Left renal pelvis (tissue), 4 donors: ENCODE measurements at regions not wholly inside any gene's neighbourhood (a gene's known extent, or its start where the extent isn't known, plus 50 kb on each side); places are given as distances from the start of the nearest gene placed in this dataset.
"Not testable (repeated sequence)": the region's sequence is repeated elsewhere in the genome, so short reads cannot be mapped to it uniquely, and the experiment has no call there.

ENCODE experiments used
- DNase-seq, 4 donors: peaks; one replicate each; pipeline ENCODE4 v3.0.0-alpha.2; 2013; ENCODE audit warnings: low read depth in 4 of 4, low spot score in 3 of 4

- no peak for DNase-seq
Observed at GRCh38 chr4:170248029-170248428, 158.3 kb upstream of the AADAT start.

DNA sequence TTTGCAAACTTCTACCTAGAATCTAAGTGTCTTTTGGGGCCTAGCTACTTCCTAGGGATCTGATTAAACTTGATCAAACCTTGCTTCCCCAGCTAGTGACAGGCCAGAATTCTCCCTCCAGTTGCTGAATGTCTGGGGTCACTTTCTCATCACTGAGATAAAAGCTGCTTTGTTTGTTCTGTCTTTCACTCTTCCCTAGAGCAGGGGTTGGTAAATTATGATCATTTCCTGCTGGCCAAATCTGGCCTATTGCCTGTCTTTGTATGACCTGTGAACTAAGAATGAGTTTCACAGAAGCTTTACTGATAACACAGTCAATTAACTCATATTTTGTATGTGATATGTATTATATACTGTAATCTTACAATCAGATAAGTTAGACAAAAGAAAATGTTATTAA, 157.8 kb upstream of the AADAT start:
- no peak for DNase-seq

DNA sequence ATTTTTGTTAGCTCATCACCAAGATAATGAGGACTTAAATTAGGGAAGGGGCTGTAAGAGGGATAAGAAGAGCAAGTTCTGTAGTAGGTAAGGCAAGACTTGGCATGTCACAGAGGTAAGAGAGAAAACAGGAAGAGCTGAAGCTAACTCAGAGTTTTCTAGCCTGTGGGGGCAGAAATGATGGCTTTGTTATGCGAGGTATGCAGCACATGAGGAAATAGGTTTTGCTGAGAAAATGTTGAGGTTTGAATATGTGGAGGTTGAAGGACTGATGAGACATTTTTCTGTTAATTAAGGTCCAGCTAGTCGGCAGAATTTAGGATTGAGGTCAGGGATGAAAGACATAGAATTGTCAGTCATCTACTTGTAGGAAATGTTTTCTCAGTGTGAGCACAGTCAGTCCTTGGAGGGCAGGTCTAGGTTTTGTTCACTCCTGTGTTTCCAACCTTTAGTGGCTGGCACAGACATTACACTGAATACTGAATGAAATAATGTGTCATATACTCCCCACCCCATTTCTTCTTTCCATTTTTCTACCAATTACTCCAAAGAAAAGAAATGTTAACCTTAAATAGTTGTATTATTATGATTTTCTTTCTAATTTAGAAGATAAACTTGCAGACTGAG, 154.0 kb upstream of the AADAT start:
- DNase-seq, result no peak

DNA sequence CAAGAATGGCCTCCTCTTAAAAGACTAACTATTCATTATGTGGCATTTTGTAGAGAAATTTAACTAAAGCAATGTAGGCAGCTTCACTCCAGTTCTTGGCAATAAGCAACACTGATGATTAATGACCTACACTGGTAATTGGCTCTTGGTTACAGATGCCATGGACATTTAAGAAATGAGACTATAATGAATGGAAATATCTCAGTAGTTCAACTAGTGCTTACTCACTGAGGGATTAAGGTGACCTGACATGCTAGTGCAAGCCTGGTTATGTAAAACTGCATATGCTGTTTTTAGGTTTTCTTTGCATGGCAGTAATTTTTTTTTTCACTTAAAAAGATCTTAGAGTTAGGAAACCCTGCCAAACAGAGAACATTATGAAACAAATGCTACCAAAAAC, 152.7 kb upstream of the AADAT start:
- DNase-seq, result no peak

GRCh38 chr4:170234800-170235199, 145.0 kb upstream of the AADAT start:
- no peak for DNase-seq

GRCh38 chr4:170231377-170231776, 141.6 kb upstream of the AADAT start:
- no peak for DNase-seq

- no peak for DNase-seq
Observed at GRCh38 chr4:170230242-170230641, 140.5 kb upstream of the AADAT start.

- peak in 3 of 4 donors; percentile 18 to 33 (median 24) for DNase-seq
Observed at GRCh38 chr4:170229006-170229405, 139.2 kb upstream of the AADAT start.

DNA sequence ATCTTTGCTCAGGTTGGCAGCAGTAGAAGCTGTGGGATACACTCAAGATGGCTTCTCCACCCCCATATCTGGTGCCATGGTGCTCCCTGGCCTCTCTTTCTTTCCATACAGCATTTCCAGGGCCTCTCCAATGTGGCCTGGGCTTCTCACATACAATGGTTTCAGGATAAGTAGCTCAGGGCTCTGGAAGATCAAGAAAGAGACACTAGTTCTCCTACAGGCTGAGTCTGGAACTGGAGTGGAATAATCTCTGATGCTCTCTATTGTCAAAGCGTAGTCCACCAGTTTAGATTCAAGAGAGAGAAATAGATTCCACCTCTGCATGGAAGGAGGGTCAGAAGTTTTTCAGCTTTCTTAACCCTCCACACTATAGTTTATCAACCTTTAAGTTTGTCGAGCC, 138.2 kb upstream of the AADAT start:
- DNase-seq, result no peak

DNA sequence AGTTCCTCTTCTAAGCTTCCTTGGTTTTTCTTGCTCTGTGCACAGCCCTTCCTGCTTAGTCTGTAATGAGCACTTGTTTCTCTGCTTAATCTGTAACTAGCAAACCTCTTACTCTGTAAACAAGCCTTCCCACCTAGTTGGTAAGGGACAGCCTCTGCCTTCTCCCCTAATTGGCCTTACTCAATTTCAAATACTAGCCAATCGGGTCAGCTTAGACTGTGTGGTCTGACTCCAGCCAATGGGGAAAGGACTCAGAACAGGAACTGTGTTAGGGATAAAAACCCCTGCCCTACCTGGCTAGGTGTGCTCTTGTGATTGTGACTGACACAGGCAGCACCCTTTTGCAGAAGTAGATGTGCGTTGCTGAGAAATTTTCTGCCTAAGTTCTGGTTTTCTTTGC, 136.5 kb upstream of the AADAT start:
- no peak for DNase-seq

DNA sequence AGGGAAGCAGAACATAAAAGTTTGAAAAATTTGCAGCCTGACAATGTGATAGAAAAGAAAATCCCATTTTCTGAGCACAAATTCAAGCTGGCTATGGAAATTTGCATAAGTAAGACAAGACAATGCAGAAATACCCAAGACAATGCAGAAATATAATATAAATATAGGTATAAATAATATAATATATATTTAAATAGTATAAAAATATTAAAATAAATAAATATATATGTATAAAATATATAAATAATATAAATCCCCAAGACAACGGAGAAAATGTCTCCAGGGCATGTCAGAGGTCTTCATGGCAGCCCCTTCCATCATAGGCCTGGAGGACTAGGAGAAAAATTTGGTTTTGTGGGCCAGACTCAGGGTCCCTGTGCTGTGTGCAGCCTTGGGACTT, 125.0 kb upstream of the AADAT start:
- DNase-seq, result no peak

DNA sequence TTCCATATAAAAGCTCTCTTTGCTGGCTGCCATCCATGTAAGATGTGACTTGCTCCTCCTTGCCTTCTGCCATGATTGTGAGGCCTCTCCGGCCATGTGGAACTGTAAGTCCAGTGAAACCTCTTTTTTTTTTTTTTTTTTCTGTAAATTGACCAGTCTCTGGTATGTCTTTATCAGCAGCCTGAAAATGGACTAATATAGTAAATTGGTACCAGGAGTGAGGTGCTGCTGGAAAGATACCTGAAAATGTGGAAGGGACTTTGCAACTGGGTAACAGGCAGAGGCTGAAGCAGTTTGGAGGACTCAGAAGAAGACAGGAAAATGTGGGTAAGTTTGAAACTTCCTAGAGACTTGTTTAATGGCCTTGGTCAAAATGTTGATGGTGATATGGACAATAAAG, 124.3 kb upstream of the AADAT start:
- no peak for DNase-seq

DNA sequence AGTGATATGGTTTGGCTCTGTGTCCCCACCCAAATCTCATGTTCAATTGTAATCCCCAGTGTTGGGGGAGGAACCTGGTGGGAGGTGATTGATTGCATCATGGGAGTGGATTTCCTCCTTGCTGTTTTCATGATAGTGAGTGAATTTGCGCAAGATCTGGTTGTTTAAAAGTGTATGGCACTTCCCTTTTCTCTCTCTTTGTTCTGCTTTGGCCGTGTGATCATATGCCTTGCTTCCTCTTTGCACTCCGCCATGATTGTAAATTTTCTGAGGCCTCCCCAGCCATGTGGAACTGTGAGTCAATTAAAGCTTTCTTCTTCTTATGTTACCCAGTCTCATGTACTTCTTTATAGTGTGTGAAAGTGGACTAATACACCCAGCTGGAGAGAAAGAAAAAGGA, 113.0 kb upstream of the AADAT start:
- no peak for DNase-seq

DNA sequence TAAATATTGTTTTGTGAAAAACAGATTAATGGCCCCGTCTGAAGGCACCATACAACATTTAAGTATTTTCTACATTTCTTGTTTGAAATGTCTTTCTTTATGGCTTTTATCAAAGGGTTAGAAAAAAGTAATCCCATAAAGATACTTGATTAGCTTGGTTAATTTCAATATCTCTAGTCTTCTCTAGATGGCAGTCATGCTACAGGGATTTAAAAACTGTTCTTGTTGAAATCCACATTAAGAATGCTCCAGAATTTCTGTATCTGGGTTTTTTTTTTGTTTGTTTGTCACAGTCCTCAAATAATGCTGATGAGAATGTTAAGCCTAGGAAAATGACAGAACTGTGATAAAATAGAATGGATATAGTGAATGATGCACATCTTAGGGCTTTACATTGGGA, 109.0 kb upstream of the AADAT start:
- no peak for DNase-seq

GRCh38 chr4:170194794-170195193, 105.0 kb upstream of the AADAT start:
- not testable (repeated sequence) for DNase-seq

DNA sequence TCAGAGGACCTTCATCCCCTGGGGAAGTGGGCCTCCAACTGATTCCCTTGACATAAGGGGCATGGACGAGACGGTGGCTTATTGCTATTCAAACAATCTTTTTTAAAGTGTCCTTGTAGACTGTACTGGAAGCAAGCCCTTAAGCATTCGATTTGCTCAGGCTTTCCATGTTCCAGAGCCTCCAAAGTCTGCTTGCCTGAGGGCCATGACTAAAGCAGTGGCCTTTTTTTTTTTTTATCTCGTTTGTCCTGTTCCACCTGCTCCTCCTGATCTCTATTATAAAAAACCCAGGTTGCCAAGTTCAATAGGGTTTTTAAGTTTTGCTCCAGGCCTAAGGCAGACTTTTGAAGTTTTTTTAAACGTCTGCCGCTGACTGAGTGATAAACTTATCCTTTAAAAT, 103.7 kb upstream of the AADAT start:
- DNase-seq, result no peak

DNA sequence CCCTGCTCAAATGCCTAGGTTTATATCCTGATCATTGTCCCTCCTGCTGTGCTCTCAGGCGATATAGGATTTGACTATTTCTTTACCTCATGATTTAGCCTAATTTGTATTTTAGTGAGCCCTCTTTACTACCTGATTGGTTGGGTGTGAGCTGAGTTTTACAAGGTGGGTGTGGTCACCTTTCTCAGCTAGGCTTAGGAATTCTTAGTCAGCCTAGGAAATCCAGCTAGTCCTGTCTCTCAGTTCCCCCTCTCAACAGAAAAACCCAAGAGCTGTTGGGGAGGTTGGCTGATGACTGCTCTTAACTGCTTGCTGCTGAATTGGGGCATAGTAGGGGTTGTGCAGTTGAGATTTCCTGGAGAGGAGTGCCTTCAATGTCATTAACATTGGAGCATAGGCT, 100.5 kb upstream of the AADAT start:
- DNase-seq, result no peak

GRCh38 chr4:170170861-170171260, 81.1 kb upstream of the AADAT start:
- DNase-seq, result peak in 1 of 4 donors; percentile 14

GRCh38 chr4:170169699-170170098, 79.9 kb upstream of the AADAT start:
- DNase-seq, result no peak

DNA sequence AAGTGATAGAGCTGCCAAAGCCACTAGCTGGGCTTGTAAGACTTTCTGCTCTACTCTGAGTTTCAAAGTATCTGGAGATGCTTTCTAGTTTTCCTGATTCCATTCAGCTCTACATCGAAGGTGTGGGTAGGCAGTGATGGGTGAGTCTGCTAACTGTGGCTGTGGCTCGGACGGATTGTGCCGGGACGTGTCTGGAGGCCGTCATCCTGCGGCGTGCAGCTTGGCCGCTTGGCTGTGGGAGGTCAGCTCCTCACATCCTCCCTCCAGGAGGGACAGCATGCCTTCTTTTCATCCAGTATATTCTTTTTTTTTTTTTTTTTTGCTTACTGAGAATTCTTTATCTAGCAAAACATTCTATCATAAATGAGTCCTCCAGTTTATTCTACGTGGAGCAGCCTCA, 77.9 kb upstream of the AADAT start:
- no peak for DNase-seq

DNA sequence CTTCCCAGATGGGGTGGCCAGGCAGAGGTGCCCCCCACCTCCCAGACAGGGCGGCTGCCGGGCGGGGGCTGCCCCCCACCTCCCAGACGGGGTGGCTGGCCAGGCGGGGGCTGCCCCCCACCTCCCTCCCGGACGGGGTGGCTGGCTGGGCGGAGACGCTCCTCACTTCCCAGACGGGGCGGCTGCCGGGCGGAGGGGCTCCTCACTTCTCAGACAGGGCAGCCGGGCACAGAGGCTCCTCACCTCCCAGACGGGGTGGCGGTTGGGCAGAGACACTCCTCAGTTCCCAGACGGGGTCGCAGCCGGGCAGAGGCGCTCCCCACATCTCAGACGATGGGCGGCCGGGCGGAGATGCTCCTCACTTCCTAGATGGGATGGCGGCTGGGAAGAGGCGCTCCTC, 76.4 kb upstream of the AADAT start:
- DNase-seq, result not testable (repeated sequence)

GRCh38 chr4:170162416-170162815, 72.7 kb upstream of the AADAT start:
- no peak for DNase-seq

DNA sequence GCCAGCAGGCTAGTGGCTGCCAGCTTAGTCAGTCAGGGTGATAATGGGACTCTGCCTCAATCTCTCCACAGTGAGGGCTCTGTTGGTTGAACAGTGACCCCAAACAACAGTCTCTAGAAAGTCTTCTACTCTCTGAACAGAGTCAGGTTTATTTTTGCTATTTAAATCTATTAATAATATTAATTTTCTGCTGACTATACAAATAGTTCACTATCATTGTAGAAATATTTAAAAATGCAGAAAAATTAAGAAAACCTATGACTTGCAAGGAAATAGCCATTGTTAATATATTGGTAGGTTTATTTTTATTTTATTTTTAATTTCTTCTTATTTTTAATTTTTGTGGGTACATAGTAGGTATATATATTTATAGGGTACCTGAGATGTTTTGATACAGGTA, 67.9 kb upstream of the AADAT start:
- no peak for DNase-seq
